Amygdala (tissue), 56 donors: ENCODE measurements at regions not wholly inside any gene's neighbourhood (a gene's known extent, or its start where the extent isn't known, plus 50 kb on each side); places are given as distances from the start of the nearest gene placed in this dataset.

ENCODE experiments used
- DNase-seq, 56 donors: peaks; one replicate each; lab custom pipeline; 2025; lab: John Stamatoyannopoulos, UW

DNA sequence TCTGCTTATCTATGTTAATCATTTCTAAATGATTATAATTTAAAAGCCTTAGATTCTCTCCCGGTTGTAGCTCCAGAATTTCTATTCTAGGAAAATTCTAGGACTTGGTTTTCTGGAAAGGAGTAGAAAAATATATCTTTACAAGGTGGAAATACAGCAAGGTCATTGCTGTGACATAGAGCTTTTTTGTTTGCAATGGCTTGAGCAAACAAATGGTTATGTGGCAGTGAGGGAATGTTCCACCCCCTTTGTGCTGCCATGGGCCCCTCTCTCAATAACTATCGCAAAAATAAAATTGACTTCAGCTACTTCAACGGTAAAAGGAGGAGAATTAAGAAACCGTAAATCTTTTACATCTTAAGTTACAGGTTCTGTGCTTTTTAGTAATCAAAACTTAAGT, 517.1 kb downstream of the EPHA3 start:
- no peak for DNase-seq

DNA sequence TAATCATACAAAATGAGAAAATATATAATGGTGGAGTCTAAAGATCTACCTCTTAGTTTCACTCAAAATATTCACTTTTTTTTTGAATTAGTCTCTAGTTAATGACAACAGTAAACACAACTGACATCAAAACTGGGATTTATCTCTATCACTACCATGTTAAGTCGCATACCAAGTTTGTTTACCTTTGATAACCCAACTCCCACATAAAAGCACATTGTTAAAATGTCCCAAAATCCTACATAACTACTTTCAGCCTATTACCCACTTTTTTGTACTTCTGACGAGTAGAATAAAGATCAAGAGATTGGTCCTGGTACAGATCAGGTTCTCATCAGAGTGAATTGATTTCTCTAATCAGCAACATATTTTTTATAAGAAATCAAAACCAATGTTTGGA, 518.5 kb downstream of the EPHA3 start:
- no peak for DNase-seq

DNA sequence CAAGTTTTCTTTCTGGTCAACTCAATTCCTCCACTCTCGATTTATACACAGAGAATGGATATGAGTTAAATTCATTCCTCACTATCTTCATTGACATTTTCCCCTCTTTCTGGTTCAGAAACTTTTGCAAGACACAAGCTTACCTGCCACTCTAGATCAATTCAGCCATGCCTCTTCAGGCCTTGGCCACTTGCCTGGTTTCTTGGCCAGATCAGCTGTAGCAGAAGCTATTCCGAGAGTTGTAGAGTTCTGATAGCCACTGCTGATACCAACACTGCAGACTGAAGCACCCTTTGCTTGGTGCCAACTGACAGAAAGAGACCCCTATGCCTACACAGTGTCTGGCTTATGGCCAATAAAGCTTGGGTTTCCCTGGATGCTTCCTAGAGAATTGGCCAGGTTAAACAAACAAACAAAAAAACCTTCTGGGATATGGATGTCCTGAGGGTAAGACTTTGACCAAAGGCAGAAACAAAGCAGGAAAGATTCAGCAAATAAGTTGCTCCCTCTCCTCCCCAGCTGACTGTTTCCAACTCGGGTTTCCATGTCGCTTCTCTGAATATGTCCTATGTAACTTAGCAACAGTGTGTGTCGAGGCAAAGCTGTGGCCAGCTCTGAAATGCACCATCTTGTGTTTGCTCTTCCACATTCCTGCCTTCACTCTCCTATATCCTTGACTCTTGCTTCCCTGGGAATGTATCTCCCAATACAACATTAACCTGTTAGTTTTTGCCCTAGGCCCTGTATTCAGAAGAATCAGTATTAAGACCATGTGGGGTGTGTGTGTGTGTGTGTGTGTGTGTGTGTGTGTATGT, 521.6 kb downstream of the EPHA3 start:
- no peak for DNase-seq

DNA sequence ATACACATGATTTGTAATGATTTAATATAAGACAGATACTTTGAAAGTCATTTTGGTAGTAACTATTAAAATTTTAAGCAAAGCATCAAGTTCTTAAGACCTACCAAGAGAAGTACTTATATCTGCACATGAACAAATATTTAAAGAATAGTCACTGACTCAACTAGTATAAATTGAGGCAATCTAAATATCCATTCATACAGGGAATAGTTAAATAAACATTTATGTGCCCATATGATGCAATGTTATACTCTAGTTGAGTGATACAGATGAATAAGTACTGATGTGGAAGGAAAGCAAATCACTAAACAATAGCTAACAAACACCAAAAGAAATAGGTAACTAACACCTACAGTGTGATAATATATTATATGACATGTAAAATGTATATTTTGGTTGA, 527.7 kb downstream of the EPHA3 start:
- DNase-seq = no peak

DNA sequence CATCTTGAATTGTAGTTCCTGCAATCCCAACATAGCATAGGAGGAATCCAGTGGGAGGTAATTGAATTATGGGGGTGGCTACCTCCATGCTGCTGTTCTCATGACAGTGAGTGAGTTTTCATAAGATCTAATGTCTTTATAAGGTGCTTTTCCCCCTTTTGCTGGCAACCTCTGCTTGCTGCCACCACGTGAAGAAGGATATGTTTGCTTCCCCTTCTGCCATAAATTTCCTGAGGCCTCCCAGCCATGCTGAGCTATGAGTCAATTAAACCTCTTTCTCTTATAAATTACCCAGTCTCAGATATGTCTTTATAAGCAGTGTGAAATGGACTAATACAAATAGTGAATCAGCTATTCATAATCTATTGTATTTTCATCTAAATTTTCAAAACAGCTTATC, 537.3 kb downstream of the EPHA3 start:
- no peak for DNase-seq

DNA sequence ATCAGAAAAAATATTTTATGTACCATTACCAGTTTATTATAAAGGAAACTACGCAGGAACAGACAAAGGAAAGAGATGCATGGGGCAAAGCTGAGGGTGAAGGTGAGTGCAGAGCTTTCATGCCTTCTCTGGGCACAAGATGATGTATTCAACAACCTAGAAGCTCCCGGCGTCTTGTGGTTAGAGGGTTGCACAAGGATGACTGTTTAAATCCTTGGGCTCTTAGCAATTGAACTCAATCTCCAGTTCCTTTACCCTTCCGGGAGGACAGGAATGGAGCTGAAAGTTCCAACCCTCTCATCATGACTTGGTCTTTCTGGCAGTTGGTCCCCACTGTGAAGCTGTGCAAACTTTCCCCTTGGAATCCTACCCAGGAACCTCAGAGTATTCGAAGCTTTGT, 542.0 kb downstream of the EPHA3 start:
- no peak for DNase-seq

DNA sequence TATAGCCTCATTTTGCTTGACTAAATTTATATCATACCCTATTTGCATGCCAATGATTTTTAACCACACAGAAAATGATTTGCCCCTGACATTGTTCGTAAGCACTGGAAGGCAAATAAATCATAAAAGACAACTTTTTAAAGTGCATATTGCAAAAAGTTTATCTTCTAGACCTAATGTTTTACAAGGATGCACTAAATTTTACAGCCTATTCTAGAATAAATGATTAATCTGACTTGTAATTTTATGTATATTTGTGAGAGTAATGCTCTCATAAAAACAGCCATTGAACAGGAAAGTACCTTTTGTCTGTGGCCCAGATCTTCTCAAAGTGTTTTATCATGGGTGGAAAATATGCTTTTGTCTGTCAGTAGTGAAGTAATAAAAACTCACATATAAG, 546.6 kb downstream of the EPHA3 start:
- no peak for DNase-seq

DNA sequence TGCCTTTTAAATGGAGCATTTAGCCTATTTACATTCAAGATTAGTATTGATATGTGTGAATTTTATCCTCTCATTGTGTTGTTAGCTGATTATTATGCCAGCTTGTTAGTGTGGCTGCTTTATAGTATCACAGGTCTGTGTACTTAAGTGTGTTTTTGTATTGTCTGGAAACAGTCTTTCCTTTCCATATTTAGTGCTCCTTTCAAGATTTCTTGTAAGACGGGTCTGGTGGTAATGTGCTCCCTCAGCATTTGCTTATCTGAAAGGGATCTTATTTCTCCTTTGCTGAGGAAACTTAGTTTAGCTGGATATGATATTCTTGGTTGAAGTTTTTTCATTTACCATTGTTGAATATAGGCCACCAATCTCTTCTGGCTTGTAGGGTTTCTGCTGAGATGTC, 549.0 kb downstream of the EPHA3 start:
- DNase-seq = no peak

DNA sequence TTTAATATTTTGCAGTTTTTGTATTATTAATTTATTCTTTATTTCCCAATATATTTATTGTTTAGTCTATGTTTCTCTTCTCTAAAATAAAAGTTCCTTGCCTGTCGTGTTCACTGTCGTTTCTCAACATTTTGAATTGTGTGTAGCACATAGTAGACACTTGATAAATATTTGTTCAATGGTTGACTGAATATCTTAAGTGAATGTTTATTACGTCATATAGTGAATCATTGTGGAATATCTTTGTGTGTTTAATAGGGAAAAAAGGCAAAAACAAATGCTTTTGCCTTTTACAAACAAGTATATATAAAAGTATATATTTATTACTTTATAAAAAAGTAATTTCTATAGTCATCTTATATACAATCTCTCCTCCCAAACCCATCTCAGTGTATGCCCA, 572.3 kb downstream of the EPHA3 start:
- DNase-seq = no peak

DNA sequence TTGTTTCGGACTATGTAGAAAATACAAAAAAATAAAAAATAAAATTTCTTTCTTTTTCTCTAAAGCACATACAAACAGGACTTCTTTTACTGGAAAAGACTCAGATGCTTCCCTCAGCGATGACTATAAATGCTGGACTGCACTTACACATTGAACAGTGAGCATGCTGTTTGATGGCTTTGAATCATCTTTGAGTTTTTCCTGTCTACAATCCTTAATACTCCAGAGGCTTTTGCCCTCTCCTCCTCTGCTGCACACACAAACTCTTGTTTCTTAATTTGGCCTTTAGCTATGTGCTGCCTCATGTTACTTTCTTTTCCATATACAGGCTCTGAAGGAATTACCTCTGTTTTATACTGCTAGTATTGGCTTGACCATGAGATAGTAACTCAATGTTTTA, 575.1 kb downstream of the EPHA3 start:
- DNase-seq = no peak

DNA sequence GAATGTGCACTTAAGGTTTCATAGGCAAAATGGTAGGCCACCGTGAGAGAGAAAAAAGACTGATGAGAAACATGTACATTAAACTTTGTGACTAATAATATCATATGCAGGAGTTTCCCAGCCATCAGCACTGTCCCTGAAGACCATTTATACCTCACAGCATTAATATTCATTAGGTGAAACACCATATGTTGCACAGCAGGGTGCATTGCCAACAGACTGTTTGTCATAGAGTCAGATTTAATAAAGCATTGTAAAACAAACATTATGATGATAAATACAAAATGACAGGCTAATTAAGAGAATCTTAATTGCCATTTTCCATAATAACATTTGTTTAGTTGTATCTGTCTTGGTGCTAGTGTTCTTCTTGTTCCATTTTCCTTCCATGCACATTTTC, 578.3 kb downstream of the EPHA3 start:
- no peak for DNase-seq

DNA sequence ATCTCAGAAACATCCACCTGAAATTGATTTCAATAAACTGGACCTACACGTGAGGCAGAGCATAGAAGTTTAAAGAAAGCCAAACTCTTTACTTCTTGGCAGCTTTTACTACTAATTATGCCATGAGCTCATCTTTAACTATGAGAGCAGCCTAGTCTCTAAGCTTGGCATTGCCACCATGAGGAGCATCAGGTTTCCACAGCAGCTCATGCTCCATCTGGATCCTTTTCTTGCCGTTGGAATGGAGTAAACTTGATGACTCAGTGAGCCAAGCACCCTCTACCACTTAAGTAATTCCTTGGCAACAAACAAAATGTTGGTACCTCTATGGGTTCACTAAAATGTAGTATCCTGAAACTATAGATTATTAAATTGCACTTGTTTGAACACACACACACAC, 583.2 kb downstream of the EPHA3 start:
- no peak for DNase-seq

DNA sequence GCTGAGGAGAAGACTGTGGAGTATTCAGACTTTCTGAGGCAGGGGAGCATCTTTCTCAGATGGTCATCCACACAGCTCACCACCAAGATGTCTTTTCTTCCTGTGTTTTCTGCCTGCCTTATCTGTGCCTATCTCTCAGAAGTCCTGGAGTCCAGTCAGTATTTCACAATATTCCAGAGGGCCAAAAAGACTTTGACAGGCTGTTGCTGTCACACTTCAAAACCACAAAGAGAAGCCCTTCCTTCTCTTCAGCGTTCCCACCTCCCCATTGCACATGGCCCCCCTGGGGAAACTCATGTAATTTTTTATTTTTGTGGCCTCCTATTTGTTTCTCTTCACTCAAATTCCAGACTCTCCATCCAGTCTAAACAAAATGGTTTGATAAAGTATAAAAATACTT, 585.2 kb downstream of the EPHA3 start:
- DNase-seq = no peak

DNA sequence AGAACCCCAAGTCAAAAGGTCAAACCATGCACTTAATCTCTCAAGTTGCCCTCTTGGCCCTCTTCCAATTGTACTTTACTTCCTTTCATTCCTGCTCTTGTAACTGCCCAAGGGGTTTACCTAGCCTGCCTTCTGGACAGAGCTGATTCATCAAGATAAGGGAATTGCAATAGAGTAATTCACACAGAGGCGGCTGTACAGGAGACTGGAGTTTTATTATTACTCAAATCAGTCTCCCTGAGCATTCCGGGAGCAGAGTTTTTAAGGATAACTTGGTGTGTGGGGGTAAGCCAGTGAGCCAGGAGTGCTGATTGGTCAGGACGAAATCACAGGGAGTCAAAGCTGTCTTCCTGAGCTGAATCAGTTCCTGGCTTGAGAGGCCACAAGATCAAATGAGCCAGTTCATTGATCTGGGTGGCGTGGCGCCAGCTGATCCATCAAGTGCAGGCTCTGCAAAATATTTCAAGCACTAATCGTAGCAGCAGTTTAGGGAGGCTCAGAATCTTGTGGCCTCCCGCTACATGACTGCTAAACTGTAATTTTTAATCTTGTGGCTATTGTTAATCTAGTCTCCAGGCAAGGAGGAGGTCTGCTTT, 590.0 kb downstream of the EPHA3 start:
- DNase-seq = no peak

DNA sequence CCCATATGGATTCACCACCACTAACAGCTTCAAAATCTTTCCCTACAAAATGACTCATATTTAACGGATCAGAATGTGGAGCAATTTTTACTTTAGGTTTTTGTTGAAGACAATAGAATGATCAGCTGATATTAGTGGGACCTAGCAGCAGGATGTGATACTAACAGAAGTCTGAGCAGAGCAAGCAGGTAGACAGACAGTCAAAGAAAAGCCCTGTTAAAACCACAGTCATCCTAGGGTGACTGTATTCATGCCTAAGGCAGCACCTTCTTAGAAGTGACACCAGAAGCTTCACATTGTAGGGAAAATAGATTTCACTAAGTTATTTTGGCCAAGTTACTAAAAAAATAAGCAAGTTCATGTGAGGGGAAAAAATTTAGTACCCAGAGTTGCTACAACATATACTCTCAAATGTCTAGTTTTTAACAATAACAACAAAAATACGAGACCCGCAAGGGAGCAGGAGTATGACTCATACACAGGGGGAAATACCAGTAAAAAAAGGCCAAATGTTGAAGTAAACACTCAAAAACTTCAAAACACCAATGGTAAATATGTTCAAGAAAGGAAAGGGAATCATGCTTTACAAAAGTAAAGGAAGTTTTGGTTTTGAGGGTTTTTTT, 590.9 kb downstream of the EPHA3 start:
- no peak for DNase-seq

DNA sequence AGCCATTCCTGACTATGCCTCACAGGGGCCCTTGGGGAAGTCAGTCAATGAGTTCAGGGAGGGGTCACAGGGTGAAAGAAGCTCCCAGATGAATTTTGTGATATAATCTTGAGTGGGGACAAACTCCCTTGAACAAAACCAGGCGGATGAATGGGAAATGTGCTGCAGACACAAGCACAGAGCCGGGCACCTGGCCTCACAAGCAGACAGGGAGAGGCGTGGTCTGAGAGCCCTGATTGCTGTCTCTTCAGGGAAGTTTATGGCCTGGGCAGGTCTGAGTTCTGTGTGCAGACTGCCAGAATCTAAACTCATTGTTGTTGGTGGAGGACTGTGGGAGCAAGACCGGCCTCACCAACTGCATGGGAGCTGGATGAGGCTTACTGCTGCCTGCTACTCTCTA, 591.8 kb downstream of the EPHA3 start:
- no peak for DNase-seq

DNA sequence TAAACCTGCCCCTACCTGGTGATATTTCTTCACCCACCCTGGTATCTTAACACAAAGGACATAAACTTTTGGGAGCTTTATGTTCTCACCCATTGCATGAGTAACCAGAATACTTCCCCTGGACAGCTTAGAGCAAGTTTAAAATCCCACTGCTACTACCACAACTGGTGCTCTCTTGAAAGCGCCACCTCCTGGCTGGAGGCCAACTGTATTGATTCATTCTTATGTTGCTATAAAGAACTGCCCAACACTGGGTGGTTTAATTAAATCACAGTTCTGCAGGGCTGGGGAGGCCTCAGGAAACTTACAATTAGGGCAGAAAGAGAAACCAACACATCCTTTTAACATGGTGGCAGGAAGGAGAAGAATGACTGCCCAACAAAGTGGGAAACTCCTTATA, 592.4 kb downstream of the EPHA3 start:
- no peak for DNase-seq

DNA sequence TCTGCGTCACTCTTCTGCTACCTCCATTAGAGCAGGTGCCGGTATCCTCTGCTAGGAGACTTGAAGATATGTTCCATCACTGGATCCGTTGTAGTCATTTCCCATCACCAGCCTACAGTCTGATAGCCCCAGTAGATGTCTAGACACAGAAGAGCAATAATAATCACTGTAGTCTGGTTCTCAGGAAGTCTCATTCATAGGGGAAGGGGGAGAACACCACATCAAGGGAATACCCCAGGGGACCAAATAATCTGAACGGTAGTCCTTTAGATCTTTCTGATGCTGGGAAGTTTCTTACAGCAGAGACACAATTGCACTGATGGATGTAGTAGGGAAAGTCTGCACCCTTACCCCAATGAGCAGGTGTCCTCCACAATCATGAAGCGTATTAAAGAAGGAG, 595.0 kb downstream of the EPHA3 start:
- DNase-seq = no peak

DNA sequence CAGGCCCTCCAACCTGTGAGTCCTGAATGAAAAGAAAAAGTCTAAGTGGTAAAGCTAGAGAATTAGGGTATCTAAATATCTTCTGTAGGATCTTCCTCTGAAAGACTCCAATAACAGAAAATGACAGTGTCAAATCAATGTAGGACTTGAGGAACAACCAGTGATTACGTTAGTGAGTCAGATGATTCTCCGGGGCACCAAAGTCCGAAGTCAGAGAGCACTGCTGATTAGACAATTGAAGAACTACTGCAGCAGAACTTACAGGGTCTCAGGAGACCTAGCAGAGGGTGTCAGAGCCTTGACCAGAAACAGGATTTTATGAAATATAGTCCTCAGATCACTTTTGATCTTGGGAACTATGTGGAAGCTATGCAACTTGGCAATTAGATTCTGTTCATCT, 605.8 kb downstream of the EPHA3 start:
- DNase-seq = no peak

DNA sequence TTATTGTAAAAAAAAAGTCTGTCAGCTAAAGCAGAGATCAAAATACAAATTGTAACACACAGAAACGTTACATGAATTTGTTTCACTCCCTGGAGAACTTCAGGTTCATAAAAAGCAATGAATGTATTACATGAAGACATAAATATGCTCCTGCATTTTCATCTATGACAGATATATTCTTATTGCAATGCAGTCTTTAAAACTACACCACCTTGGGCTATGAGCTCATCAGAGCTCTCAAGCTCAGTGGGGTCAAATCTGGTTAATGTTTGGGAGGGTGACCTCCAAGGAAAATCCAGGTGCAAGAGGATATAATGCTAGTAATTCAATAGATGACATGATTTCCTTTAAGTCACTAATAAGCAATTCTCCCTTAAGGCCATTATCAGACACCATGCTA, 606.8 kb downstream of the EPHA3 start:
- no peak for DNase-seq

DNA sequence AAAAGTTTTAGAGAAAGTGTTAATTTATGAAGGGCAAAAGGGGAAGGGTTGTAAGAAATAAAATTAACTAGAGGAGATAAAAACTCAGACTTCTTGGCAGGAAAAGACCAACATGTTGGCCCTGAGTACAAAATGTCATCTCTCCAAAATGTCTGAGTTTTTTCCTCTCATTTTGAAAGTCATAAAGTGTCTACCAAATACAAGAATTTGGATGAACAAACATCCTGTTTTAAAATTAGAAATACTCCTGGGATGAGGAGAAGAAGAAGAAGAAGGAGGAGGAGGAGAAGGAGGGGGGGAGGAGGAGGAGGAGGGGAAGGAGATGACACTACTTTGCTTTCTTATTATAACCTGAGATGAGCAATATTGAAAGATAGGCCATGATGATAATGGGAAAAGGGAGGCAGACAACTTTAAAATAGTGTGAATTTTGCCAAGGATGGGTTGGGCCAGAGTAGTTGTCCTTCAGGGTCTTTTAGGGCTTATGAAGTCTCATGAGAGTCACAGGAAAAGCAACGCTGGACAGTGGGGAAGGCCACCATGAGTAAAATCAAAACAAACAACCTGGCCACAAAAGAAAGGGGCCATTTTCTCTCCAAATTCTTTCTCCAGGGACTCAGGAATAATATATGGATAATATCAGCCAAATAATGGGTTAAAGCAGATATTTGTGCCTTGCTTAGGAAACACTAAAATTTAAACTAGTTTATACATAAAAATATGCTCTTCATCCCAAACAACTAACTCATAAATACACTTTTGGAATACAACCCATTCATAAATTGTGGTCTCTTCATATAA, 632.9 kb downstream of the EPHA3 start:
- DNase-seq = no peak

DNA sequence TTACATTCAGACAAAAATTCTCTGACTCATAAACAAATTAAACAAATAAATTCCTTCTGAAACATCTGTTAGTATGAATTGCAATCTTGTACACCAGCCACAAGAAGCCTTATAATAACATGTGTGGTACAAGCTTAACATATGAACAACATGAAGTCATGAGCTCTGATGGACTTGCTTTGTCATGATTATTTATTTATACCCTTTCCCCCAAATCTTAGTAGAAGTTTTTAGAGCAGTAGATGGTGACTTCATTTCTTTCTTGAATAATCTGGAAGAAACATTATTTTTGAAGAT, 633.4 kb downstream of the EPHA3 start:
- no peak for DNase-seq
